Mesodermal cell (in vitro differentiated cells): ENCODE measurements at regions not wholly inside any gene's neighbourhood (a gene's known extent, or its start where the extent isn't known, plus 50 kb on each side); places are given as distances from the start of the nearest gene placed in this dataset.

ENCODE experiments used
- H3K27ac ChIP-seq: 2 replicates; pipeline ENCODE4 v1.7.0; 2013; ENCODE audit warnings: mild to moderate bottlenecking, low read depth, low read length, moderate library complexity; ENCODE audit not compliant: severe bottlenecking
- H3K36me3 ChIP-seq: 2 replicates; pipeline ENCODE4 v1.7.1; 2013; ENCODE audit warnings: mild to moderate bottlenecking, low read length, moderate library complexity; ENCODE audit not compliant: control insufficient read depth, insufficient read depth
- H3K4me1 ChIP-seq: one replicate; pipeline ENCODE4 v1.7.1; 2013; ENCODE audit warnings: mild to moderate bottlenecking, low read length; ENCODE audit not compliant: insufficient read depth, control insufficient read depth, poor library complexity, severe bottlenecking
- H3K4me3 ChIP-seq: 2 replicates; pipeline ENCODE4 v1.7.0; 2013; ENCODE audit warnings: low read length, control low read depth, mild to moderate bottlenecking; ENCODE audit not compliant: insufficient read depth, poor library complexity, severe bottlenecking; ENCODE audit errors: extremely low read depth
- H3K9me3 ChIP-seq: 2 replicates; pipeline ENCODE4 v1.7.1; 2013; ENCODE audit warnings: mild to moderate bottlenecking, low read length, moderate library complexity; ENCODE audit not compliant: control insufficient read depth
- WGBS, 2 experiments: methylation state at CpG; one replicate each; pipeline ENCODE4 v1.1.5; 2013; ENCODE audit warnings: missing lambda C conversion rate in 2 of 2; ENCODE audit not compliant: insufficient coverage in 2 of 2; 5-methylcytosine and 5-hydroxymethylcytosine counted together

- H3K9me3 ChIP-seq = no peaks in the 10 kb centered on the region
- peak overlapping the region; percentile 19 for H3K27ac ChIP-seq
- no peak overlapping the region for H3K4me3 ChIP-seq
- H3K4me1 ChIP-seq = no peaks in the 10 kb centered on the region
- 91 to 95% methylated on average over 3 to 5 of the region's 6 CpGs for whole genome bisulfite sequencing, 2 experiments
- H3K36me3 ChIP-seq = no peaks in the 10 kb centered on the region
Observed at GRCh38 chr1:212539737-212540430, 68.7 kb upstream of the ATF3 start.

GRCh38 chr1:212542761-212543187, 65.8 kb upstream of the ATF3 start:
- Histone ChIP-seq H3K36me3 (no peaks in the 10 kb centered on the region), H3K4me1 (no peaks in the 10 kb centered on the region), H3K9me3 (no peaks in the 10 kb centered on the region), H3K27ac (no peak overlapping the region), H3K4me3 (no peak overlapping the region)
- 94 to 100% methylated on average over 1 to 4 of the region's 5 CpGs for WGBS, 2 experiments

- Histone ChIP-seq H3K4me3 (no peak overlapping the region), H3K27ac (no peak overlapping the region), H3K9me3 (no peaks in the 10 kb centered on the region), H3K4me1 (no peaks in the 10 kb centered on the region), H3K36me3 (no peaks in the 10 kb centered on the region)
- WGBS, 2 experiments = no CpG with 5 or more reads among the region's 1 CpG
Observed at GRCh38 chr1:212544110-212544509, 64.5 kb upstream of the ATF3 start.

GRCh38 chr1:212545941-212546635, 62.5 kb upstream of the ATF3 start:
- 75 to 90% methylated on average over 1 to 4 of the region's 5 CpGs for WGBS, 2 experiments

GRCh38 chr1:212549503-212550017, 59.0 kb upstream of the ATF3 start:
- no peak overlapping the region for H3K27ac ChIP-seq
- no peaks in the 10 kb centered on the region for H3K4me1 ChIP-seq
- WGBS, 2 experiments = 44 to 73% methylated on average over 2 to 3 of the region's 4 CpGs
- no peak overlapping the region for H3K4me3 ChIP-seq
- H3K36me3 ChIP-seq = no peaks in the 10 kb centered on the region
- no peaks in the 10 kb centered on the region for H3K9me3 ChIP-seq

More at GRCh38 chr1:212545941-212546635, 62.5 kb upstream of the ATF3 start:
- H3K27ac ChIP-seq = no peak overlapping the region
- no peak overlapping the region for H3K4me3 ChIP-seq
- no peaks in the 10 kb centered on the region for H3K4me1 ChIP-seq
- H3K9me3 ChIP-seq = no peaks in the 10 kb centered on the region
- H3K36me3 ChIP-seq = no peaks in the 10 kb centered on the region

GRCh38 chr1:212551929-212552328, 56.6 kb upstream of the ATF3 start:
- 83 to 93% methylated on average over 1 to 2 of the region's 4 CpGs for WGBS, 2 experiments
- Histone ChIP-seq H3K9me3 (no peaks in the 10 kb centered on the region), H3K4me1 (no peaks in the 10 kb centered on the region), H3K4me3 (no peak overlapping the region), H3K36me3 (no peaks in the 10 kb centered on the region), H3K27ac (no peak overlapping the region)

GRCh38 chr1:212553676-212554075, 54.9 kb upstream of the ATF3 start:
- H3K4me3 ChIP-seq = no peak overlapping the region
- WGBS, 2 experiments = 90 to 100% methylated on average over 2 to 3 of the region's 4 CpGs
- H3K27ac ChIP-seq = no peak overlapping the region
- no peaks in the 10 kb centered on the region for H3K9me3 ChIP-seq
- H3K4me1 ChIP-seq = no peaks in the 10 kb centered on the region
- no peaks in the 10 kb centered on the region for H3K36me3 ChIP-seq

GRCh38 chr1:212554401-212554800, 54.2 kb upstream of the ATF3 start:
- Histone ChIP-seq H3K27ac (no peak overlapping the region), H3K4me3 (no peak overlapping the region), H3K9me3 (no peaks in the 10 kb centered on the region), H3K36me3 (no peaks in the 10 kb centered on the region), H3K4me1 (no peaks in the 10 kb centered on the region)
- 80% methylated on average over 2 of the region's 2 CpGs; no CpG with 5 or more reads in 1 of the 2 experiments for WGBS, 2 experiments

- WGBS, 2 experiments = 86% methylated on average over 1 of the region's 2 CpGs; no CpG with 5 or more reads in 1 of the 2 experiments
- Histone ChIP-seq H3K4me3 (no peak overlapping the region), H3K9me3 (no peaks in the 10 kb centered on the region), H3K27ac (no peak overlapping the region), H3K4me1 (no peaks in the 10 kb centered on the region), H3K36me3 (no peaks in the 10 kb centered on the region)
Observed at GRCh38 chr1:212555426-212555825, 53.1 kb upstream of the ATF3 start.

- no peak overlapping the region for H3K27ac ChIP-seq
- 100% methylated on average over 1 of the region's 3 CpGs for WGBS, 2 experiments
- no peaks in the 10 kb centered on the region for H3K36me3 ChIP-seq
- H3K4me3 ChIP-seq = no peak overlapping the region
- no peaks in the 10 kb centered on the region for H3K9me3 ChIP-seq
- peaks cover 7% of the 10 kb centered on the region for H3K4me1 ChIP-seq
Observed at GRCh38 chr1:212556822-212557549, 51.6 kb upstream of the ATF3 start.
